Brain microvascular endothelial cell (primary cell): ENCODE measurements at regions not wholly inside any gene's neighbourhood (a gene's known extent, or its start where the extent isn't known, plus 50 kb on each side); places are given as distances from the start of the nearest gene placed in this dataset.

ENCODE experiments used
- DNase-seq: peaks from one replicate; pipeline ENCODE4 v3.0.0-alpha.2; 2020
- H3K27ac ChIP-seq: fragments of 250-450 bp; sonication (Bioruptor Pico); 2 replicates; pipeline ENCODE4 v1.5.1; 2020; ENCODE audit warnings: mild to moderate bottlenecking, moderate library complexity
- H3K27me3 ChIP-seq: fragments of 250-450 bp; sonication (Bioruptor Pico); replicated peaks from 2 replicates; pipeline ENCODE4 v1.5.1; 2020; ENCODE audit warnings: mild to moderate bottlenecking
- H3K36me3 ChIP-seq: fragments of 250-450 bp; sonication (Bioruptor Pico); replicated peaks from 2 replicates; pipeline ENCODE4 v1.5.1; 2020; ENCODE audit warnings: mild to moderate bottlenecking
- H3K4me3 ChIP-seq: 2 replicates; pipeline ENCODE4 v1.5.1; 2011; ENCODE audit warnings: low read depth, mild to moderate bottlenecking, control low read depth, low read length, moderate library complexity
- CTCF ChIP-seq: IDR thresholded peaks from 2 replicates; pipeline ENCODE4 v1.5.1; 2011; ENCODE audit warnings: low read depth, mild to moderate bottlenecking, moderate library complexity, low read length, control low read depth, inconsistent platforms; ENCODE audit errors: missing control alignments
- in situ Hi-C: cut with HindIII; loops from 2 replicates; pipeline ENCODE4 v1.10.0; 2017; ENCODE audit warnings: low sequenced_read_pairs, low pct_ligation_motif_present

GRCh38 chr10:36171953-36172940 is 530.2 kb upstream of the FZD8 start:
- Histone ChIP-seq H3K36me3 (no peaks in the 10 kb centered on the region), H3K27me3 (no peaks in the 10 kb centered on the region), H3K27ac (peak overlapping the region; percentile 95), H3K4me3 (peak overlapping the region; percentile 23)
- in situ Hi-C loops, result no loop called here
- no peak for TF ChIP-seq CTCF
- DNase-seq, result peak; percentile 89

GRCh38 chr10:36171556-36171952 is 529.5 kb upstream of the FZD8 start:
- H3K4me3 ChIP-seq, result no peak overlapping the region
- no peaks in the 10 kb centered on the region for H3K27me3 ChIP-seq
- TF ChIP-seq CTCF, result no peak
- in situ Hi-C loops, result no loop called here
- peak overlapping the region; percentile 95 for H3K27ac ChIP-seq
- no peaks in the 10 kb centered on the region for H3K36me3 ChIP-seq
- DNase-seq, result no peak

DNA sequence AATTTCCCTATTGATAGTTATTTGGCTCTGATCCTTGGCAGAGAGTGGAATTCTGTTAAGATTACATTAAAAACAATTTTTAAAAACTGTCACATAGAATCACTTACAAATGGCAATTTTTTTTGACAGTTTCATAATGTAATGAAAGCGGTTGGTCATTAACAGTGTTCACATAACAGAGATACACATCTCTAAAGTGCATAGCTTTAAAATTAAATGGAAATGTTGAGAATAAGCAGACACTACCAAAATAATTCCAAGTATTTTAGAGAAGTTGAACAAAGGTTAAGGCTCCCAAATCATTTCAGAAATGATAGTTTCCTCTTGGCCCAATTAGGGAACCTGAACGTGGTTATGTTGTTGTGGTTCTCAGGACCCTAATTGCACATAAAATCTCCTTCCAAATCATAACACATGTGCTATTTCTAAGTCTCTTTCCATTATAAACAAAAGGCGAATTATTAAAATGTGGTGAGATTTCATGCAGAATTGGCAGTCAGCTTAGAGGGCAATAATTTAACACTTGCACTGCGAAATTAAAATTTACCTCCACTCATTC is 528.9 kb upstream of the FZD8 start:
- no peak for DNase-seq
- H3K4me3 ChIP-seq, result no peak overlapping the region
- in situ Hi-C loops, result no loop called here
- H3K27ac ChIP-seq, result peak overlapping the region; percentile 95
- H3K27me3 ChIP-seq, result no peaks in the 10 kb centered on the region
- no peak for TF ChIP-seq CTCF
- H3K36me3 ChIP-seq, result no peaks in the 10 kb centered on the region

DNA sequence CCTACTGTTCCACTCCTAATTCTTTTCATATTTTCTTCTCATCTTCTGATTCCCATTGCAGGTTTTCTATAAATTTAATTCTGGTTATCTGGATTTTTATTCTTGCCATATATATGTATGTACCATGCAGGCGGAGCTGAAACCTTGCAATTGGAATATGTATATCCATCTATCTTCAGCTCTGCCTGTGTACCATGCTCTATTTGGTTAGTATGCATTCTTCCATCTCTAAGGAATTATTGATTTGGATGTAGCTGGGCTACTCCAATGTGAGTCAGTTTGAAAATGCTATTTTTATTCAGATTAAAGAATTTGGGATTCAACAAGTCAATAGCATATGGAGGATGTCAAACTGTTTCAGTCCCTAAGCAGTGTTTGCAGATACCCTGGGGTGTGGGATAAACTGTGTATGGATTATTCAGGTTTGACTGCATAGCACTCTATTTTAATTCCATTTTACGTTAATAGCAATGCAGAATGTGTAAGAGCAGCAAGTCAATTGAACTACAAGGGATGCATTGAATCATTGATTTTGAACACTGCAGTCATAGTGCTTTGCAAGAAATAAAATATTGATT is 528.1 kb upstream of the FZD8 start:
- Histone ChIP-seq H3K4me3 (no peak overlapping the region), H3K27ac (no peak overlapping the region), H3K27me3 (no peaks in the 10 kb centered on the region), H3K36me3 (no peaks in the 10 kb centered on the region)
- no peak for DNase-seq
- no peak for TF ChIP-seq CTCF
- in situ Hi-C loops, result no loop called here

GRCh38 chr10:36168777-36169176 is 526.7 kb upstream of the FZD8 start:
- no peak for TF ChIP-seq CTCF

More at GRCh38 chr10:36168777-36169176, 526.7 kb upstream of the FZD8 start:
- no peaks in the 10 kb centered on the region for H3K27me3 ChIP-seq
- DNase-seq, result no peak
- no peak overlapping the region for H3K4me3 ChIP-seq
- in situ Hi-C loops, result no loop called here
- no peaks in the 10 kb centered on the region for H3K36me3 ChIP-seq
- no peak overlapping the region for H3K27ac ChIP-seq
